Stimulated activated CD8-positive, alpha-beta memory T cell treated with anti-CD3 and anti-CD28 coated beads, Interleukin-15, amount 100 ng/mL, for 1 hour (primary cell): ENCODE measurements at regions not wholly inside any gene's neighbourhood (a gene's known extent, or its start where the extent isn't known, plus 50 kb on each side); places are given as distances from the start of the nearest gene placed in this dataset.
"Not testable (repeated sequence)": the region's sequence is repeated elsewhere in the genome, so short reads cannot be mapped to it uniquely, and the experiment has no call there.

Source experiments
- DNase-seq: peaks from one replicate; pipeline ENCODE4 v3.0.0-alpha.2; 2020; ENCODE audit warnings: low read depth

DNA sequence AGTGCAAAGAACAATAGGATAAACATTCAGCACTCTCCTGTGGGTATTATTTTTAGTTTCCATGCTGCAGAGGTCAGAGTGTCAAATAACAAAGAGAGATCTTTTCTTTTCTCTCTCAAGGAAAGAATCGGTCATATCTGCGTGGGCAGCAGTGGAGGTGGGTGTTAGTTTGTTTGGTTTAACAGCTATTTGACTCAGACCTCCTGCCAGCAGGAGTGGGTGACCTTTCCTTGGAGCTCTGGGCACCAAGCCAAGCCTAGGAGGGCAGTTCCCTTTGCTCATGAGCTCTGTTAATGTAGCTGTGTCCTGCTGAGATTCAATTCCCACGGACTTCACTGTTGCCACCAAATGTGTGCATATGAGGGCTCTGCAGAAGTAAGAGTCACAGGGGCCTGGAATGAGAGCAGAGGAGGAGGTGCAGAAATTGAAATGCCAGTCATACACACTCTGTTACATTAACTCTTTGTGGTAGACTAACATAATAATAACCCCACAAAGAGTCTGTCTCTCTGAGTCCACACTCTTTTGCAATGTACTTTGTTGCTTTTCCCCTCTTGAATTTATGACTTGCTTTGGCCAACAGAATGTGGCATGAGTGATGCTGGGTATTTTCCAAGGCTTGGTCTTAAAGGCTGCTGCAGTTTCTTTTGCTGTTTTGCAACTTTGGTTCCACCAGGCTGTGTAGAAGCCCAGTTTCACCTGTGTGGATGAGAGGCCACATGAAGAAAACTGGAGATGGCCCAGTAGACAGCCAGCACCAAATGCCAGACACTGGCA lies 76.0 kb upstream of the GRK3 start:
- no peak for DNase-seq

- DNase-seq, result no peak
Observed at GRCh38 chr22:25489947-25490346, 74.5 kb upstream of the GRK3 start.

GRCh38 chr22:25490896-25491295 lies 73.6 kb upstream of the GRK3 start:
- no peak for DNase-seq

DNA sequence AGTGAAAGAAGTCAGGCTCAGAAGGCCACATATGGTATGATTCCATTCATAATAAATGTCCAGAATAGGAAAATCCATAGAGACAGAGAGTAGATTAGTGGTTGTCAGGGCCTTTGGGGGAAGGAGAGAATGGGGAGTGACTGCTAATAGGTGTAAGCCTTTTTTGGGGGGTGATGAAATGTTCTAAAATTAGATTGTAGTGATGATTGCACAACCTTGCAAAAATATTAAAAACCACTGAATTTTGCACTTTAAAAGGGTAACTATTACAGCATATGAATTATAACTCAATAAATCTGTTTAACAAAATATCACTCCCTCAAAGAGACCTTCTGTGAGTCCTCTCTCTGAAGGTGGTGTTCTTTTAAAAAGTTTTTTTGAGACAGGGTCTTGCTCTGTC lies 72.3 kb upstream of the GRK3 start:
- DNase-seq, result no peak

DNA sequence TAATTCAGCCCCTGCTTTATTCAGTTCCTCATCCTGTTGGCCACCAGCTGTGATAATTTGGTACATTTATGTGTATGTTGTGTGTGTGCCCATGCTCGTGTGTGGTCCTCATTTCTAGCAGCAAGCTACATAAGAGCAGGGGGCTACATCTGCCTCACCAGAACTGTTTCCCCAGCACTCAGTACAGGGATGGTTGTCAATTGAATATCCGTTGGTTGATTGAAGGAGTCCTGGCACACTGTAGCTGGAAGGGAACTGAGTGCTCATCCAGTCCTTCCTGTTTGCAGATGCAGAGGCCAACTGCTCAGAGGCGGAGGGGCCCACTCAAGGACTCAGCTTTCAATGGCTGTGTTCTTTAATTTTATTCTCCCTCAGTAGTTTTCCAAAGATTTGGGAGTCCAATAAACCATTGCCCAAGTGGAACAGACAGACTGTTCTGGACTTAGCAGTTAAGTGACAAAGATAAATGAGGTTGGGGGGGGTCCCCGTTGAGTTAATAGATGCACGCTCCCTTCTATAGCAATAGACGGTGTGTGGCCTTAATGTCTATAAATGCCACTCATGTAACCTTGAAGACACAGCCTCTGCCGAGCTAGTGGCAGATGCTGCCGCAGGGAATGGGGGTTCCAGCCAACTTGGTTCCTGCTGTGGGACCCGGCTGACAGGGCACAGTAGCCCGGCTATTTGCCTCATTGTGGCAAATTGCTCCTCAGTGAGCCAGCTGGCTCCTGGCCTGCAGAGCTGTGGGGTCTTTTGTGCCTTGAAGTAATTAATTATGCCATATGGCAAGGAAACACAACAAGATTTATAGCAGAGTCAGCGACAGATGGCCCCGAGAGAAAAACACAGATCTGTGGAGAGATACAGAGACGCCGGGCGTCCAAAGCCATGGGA lies 71.4 kb upstream of the GRK3 start:
- no peak for DNase-seq

DNA sequence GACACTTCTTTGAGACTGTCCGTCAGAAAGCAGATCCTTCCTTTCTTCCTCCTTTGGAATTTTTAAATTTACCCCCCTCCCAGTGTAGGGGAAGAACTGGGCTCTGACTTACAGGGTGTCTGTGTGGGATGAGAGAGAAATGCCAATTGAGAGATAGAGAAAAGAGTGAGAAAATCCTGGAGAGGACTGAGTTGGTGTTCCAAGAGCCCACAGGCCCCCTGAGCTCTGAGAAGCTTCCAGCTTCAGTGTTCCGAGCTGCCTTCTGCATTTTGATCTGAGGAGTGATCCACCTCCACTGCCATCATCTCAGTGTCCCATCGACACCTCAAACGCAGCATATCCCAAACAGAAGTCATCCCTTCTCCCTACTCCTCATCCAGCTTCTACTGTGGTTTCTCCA lies 70.7 kb upstream of the GRK3 start:
- DNase-seq, result no peak

- DNase-seq, result no peak
Observed at GRCh38 chr22:25494774-25495173, 69.7 kb upstream of the GRK3 start.

DNA sequence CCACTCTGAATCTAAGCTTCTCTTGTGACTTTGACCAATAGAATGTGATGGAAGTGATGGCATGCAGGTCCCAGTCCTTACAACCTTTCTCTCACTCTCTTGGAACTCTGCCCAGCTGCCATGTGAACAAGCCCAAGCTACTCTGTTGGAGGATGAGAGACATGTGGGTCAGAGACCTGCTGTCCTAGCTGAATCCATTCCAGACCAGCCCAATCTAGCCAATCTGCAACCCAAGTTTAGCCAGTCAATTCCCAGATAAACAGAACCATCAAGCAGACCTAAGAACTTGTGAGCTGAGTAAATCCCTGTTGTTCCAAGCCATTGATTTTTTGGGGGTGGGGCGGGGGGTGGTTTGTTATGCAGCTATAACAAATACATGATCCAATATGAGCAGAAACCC lies 69.2 kb upstream of the GRK3 start:
- DNase-seq, result no peak

DNA sequence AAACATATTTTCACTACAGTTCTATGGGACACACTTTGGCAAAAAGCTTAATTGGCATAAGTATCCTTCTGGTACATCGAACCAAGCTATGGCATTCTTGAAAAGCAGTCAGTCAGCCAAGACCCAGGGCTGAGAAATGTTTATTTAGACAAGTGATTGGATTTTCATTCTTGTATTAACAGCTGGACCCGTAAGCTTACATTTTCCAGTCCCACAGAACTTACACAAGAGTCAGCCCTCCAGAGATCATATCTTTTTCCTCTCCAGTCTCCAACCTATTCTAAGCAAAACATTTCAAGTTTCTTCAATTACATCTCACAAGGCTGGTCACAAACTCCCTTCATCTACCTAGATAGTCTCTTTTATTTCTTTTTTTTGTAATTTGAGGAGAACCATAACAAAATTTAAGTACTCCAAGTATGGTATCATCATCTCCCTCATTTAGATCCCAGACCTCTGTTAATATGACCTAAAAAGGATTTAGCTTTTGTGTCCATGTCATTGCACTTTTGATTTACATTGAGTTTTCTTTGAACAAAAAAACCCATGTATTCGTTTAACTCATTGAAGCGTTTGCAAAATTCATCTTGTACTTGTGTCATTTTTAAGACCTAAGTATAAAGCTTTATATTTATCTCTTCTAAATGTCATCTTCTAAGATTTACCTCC lies 67.9 kb upstream of the GRK3 start:
- DNase-seq, result no peak

DNA sequence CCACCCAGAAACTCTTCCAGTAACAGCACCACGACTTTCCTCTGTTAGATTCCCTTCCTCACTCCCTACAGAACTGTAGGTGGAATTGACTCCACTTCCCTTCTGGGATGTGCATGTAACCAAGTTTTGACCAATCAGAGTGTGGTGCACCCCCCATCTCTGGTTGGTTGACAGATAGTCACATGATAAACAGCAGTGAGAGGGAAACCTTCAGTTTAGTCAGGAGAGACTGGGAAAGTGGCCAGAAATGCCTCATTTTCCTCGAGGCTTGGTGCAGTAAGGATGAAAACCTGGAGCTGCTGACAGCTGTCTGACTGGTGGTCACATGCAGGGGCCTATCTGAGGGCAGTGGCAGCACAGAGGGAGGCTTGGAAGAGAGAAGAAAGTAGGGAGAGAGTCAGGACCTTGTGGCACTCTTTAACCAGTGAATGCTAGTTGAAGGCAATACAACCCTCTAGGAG lies 67.3 kb upstream of the GRK3 start:
- DNase-seq, result no peak

DNA sequence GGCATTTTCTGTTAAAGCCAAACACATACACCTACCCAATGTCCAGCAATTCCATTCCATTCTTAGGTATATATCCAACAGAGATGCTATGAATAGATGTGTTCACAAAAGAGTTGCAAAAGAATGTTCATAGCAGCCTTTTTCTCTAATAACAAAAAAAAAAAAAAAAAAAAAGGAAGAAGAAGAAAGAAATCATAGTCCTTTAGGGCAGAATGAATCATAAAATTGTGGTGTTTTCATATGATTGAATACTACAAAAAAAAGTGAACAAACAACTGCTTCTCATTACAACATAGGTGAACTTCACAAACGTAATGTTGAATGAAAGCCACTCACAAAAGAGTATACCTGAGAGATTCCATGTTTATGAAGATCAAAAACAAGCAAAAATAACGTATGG lies 66.8 kb upstream of the GRK3 start:
- no peak for DNase-seq

DNA sequence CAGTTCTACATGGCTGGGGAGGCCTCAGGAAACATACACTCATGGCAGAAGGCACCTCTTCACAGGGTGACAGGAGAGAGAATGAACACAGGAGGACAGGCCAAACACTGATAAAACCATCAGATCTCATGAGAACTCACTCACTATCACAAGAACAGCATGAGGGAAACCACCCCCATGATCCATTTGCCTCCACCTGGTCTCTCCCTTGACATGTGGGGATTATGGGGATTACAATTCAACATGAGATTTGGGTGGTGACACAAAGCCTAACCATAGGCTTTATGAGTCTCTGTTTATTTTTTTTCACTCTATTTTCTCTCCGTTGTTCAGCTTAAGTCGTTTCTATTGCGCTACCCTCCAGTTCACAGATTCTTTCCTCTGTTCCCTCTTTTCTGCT lies 63.8 kb upstream of the GRK3 start:
- not testable (repeated sequence) for DNase-seq

- not testable (repeated sequence) for DNase-seq
Observed at GRCh38 chr22:25504017-25504416, 60.5 kb upstream of the GRK3 start.

DNA sequence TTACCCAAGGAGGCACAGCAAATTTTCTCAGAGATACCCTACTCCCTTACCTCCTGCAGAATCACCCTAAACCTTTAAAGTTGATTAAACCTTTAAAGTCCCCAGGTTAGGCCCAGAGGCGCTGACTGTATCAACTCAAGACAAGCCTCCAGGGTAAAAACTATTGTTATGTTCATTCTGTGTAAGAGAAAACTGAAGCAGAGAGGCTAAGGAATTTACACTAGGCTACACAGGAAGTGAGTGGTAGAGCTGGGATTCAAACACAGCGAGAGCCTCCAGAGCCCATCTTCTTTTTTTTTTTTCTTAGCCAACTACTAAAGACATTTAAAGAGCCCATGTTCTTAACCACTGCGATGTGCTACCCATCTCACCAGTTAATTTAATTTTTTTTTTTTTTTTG lies 56.3 kb upstream of the GRK3 start:
- DNase-seq, result no peak

GRCh38 chr22:25508761-25509321 lies 55.6 kb upstream of the GRK3 start:
- no peak for DNase-seq

GRCh38 chr22:25509374-25509791 lies 55.1 kb upstream of the GRK3 start:
- DNase-seq, result no peak

GRCh38 chr22:25510876-25511275 lies 53.6 kb upstream of the GRK3 start:
- DNase-seq, result no peak

DNA sequence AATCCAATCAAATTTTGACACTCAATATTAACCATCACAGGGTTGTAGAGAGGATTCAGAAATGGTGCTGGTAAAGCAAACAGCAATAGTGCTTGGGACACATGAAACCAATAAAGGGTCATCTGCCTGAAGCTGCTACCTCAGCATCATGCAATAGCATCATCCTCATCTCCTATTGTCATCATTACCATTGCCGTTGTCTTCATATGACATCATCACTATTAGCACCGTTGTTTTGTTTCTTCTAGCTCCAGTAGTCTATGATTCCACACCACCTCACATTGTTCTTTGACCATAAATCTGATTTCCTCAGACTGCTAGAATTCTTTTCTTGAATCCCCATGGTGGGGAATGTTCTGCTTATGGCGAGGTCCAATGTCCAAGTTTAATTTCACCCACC lies 52.8 kb upstream of the GRK3 start:
- no peak for DNase-seq

DNA sequence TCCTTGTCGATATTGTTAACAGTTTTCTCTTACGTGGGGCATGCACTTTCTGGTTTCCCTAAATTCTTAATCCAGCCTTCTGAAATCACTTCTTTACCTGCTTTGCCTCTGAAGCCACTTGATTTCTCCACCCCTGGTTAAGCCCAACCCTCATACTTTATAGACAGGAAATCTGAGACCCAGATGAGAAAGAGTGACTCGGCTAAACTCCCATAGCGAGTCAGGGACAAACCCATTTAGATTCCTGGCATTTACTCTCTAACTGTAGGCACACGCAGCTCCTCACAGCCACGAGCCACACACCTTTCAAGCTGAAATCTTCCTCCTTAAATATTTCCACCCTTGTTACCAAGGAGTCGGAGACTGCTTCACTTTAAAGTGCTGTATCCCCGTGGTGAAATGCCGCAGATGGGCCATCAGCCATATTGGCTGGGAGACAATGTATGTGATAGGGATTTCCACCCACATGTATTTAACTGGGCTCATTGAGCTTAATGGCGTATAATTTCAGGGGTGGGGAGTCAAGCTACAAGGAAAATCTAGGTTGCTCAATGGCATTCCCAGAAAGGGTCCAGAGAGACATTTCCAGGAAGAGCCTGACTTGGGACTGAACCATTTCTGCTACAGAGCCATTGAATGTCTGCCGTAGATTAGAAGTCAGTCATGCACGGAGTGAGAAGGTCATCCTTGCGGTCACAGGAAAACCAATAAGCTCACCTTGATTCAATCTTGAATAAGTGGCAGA lies 49.9 kb upstream of the GRK3 start:
- no peak for DNase-seq
